GM18511 (cell line): ENCODE measurements at regions not wholly inside any gene's neighbourhood (a gene's known extent, or its start where the extent isn't known, plus 50 kb on each side); places are given as distances from the start of the nearest gene placed in this dataset.
"Not testable (repeated sequence)": the region's sequence is repeated elsewhere in the genome, so short reads cannot be mapped to it uniquely, and the experiment has no call there.

Source experiments
- ATAC-seq: cut with Tn5 transposase; IDR thresholded peaks from one replicate; pipeline ENCODE4 v1.9.1; 2021; ENCODE audit warnings: mild to moderate bottlenecking, moderate library complexity; ENCODE audit not compliant: unreplicated experiment

- no peak for ATAC-seq
Observed at GRCh38 chrX:94576367-94577004, 902.5 kb downstream of the FAM133A start.

GRCh38 chrX:94600077-94600476, 926.1 kb downstream of the FAM133A start:
- ATAC-seq = no peak

GRCh38 chrX:94612140-94612539, 938.1 kb downstream of the FAM133A start:
- ATAC-seq = no peak

- no peak for ATAC-seq
Observed at GRCh38 chrX:94633237-94633636, 959.2 kb downstream of the FAM133A start.

- ATAC-seq = no peak
Observed at GRCh38 chrX:94635003-94635402, 961.0 kb downstream of the FAM133A start.

- no peak for ATAC-seq
Observed at GRCh38 chrX:94645726-94646125, 971.7 kb downstream of the FAM133A start.

GRCh38 chrX:94655180-94655579, 981.2 kb downstream of the FAM133A start:
- ATAC-seq = no peak

GRCh38 chrX:94662689-94663088, 988.7 kb downstream of the FAM133A start:
- ATAC-seq = no peak

- ATAC-seq = no peak
Observed at GRCh38 chrX:94676285-94676684, 1002.3 kb downstream of the FAM133A start.

- no peak for ATAC-seq
Observed at GRCh38 chrX:94686071-94686470, 1012.1 kb downstream of the FAM133A start.

GRCh38 chrX:94695910-94696309, 1021.9 kb downstream of the FAM133A start:
- ATAC-seq = no peak

- not testable (repeated sequence) for ATAC-seq
Observed at GRCh38 chrX:94704348-94705256, 1030.6 kb downstream of the FAM133A start.

- ATAC-seq = no peak
Observed at GRCh38 chrX:94721386-94721785, 1047.4 kb downstream of the FAM133A start.

- ATAC-seq = no peak
Observed at GRCh38 chrX:94722578-94722977, 1048.6 kb downstream of the FAM133A start.

- ATAC-seq = no peak
Observed at GRCh38 chrX:94742772-94743171, 1068.8 kb downstream of the FAM133A start.

GRCh38 chrX:94743478-94743877, 1069.5 kb downstream of the FAM133A start:
- no peak for ATAC-seq

- no peak for ATAC-seq
Observed at GRCh38 chrX:94744786-94745185, 1070.8 kb downstream of the FAM133A start.

- ATAC-seq = no peak
Observed at GRCh38 chrX:94751611-94752010, 1077.6 kb downstream of the FAM133A start.

- no peak for ATAC-seq
Observed at GRCh38 chrX:94752434-94753169, 1078.6 kb downstream of the FAM133A start.

GRCh38 chrX:94758130-94758529, 1084.1 kb downstream of the FAM133A start:
- ATAC-seq = no peak

GRCh38 chrX:94775640-94776039, 1101.6 kb downstream of the FAM133A start:
- ATAC-seq = no peak

- ATAC-seq = no peak
Observed at GRCh38 chrX:94813541-94813940, 1139.5 kb downstream of the FAM133A start.
